ENCODE measurements at regions not wholly inside any gene's neighbourhood (a gene's known extent, or its start where the extent isn't known, plus 50 kb on each side); places are given as distances from the start of the nearest gene placed in this dataset.

- DNase-seq (ENCODE audit: low spot score): no peak
Observed at GRCh38 chr3:31225923-31226322, 306.8 kb upstream of the STT3B start.

GRCh38 chr3:31226346-31226745 is 306.4 kb upstream of the STT3B start:
- DNase-seq (ENCODE audit: low spot score): peak; percentile 69

GRCh38 chr3:31227131-31227562 is 305.6 kb upstream of the STT3B start:
- peak; percentile 49 for DNase-seq (ENCODE audit: low spot score)

GRCh38 chr3:31230425-31231223 is 302.1 kb upstream of the STT3B start:
- peak; percentile 30 for DNase-seq (ENCODE audit: low spot score)

- no peak for DNase-seq (ENCODE audit: low spot score)
Observed at GRCh38 chr3:31232055-31233025, 300.4 kb upstream of the STT3B start.

GRCh38 chr3:31234145-31234544 is 298.6 kb upstream of the STT3B start:
- DNase-seq (ENCODE audit: low spot score): no peak

GRCh38 chr3:31235062-31235700 is 297.5 kb upstream of the STT3B start:
- DNase-seq (ENCODE audit: low spot score): no peak

- no peak for DNase-seq (ENCODE audit: low spot score)
Observed at GRCh38 chr3:31237887-31238286, 294.8 kb upstream of the STT3B start.

- DNase-seq (ENCODE audit: low spot score): no peak
Observed at GRCh38 chr3:31240013-31240412, 292.7 kb upstream of the STT3B start.

- no peak for DNase-seq (ENCODE audit: low spot score)
Observed at GRCh38 chr3:31240466-31240865, 292.3 kb upstream of the STT3B start.

GRCh38 chr3:31240874-31241273 is 291.9 kb upstream of the STT3B start:
- no peak for DNase-seq (ENCODE audit: low spot score)

- no peak for DNase-seq (ENCODE audit: low spot score)
Observed at GRCh38 chr3:31241533-31241932, 291.2 kb upstream of the STT3B start.

- DNase-seq (ENCODE audit: low spot score): no peak
Observed at GRCh38 chr3:31242026-31242960, 290.4 kb upstream of the STT3B start.

GRCh38 chr3:31244929-31245817 is 287.6 kb upstream of the STT3B start:
- DNase-seq (ENCODE audit: low spot score): no peak

GRCh38 chr3:31246293-31247062 is 286.2 kb upstream of the STT3B start:
- no peak for DNase-seq (ENCODE audit: low spot score)

GRCh38 chr3:31247063-31247447 is 285.7 kb upstream of the STT3B start:
- DNase-seq (ENCODE audit: low spot score): no peak

GRCh38 chr3:31247850-31248562 is 284.7 kb upstream of the STT3B start:
- DNase-seq (ENCODE audit: low spot score): no peak

GRCh38 chr3:31248563-31248992 is 284.1 kb upstream of the STT3B start:
- no peak for DNase-seq (ENCODE audit: low spot score)

- DNase-seq (ENCODE audit: low spot score): no peak
Observed at GRCh38 chr3:31249545-31249944, 283.2 kb upstream of the STT3B start.

All from CD4-positive, alpha-beta T cell treated with Interleukin-6 at 100 ng/mL for 8 hours (primary cell).